ENCODE measurements at regions not wholly inside any gene's neighbourhood (a gene's known extent, or its start where the extent isn't known, plus 50 kb on each side); places are given as distances from the start of the nearest gene placed in this dataset.
A peak's percentile ranks its signal among the peaks of the same experiment; 100 is the strongest.

GRCh38 chr2:29995241-29995640 lies 73.9 kb upstream of the ALK start:
- H3K4me3 ChIP-seq (ENCODE audit: low read depth, low read length) = no peak overlapping the region
- DNase-seq (ENCODE audit: low read depth) = no peak
- no peak for TF ChIP-seq CTCF (IDR thresholded peaks at IDR 0.05; ENCODE audit: insufficient read depth, low read length)

GRCh38 chr2:30003128-30003527 lies 81.7 kb upstream of the ALK start:
- H3K4me3 ChIP-seq (ENCODE audit: low read depth, low read length) = no peak overlapping the region
- DNase-seq (ENCODE audit: low read depth) = no peak
- no peak for TF ChIP-seq CTCF (IDR thresholded peaks at IDR 0.05; ENCODE audit: insufficient read depth, low read length)

- no peak overlapping the region for H3K4me3 ChIP-seq (ENCODE audit: low read depth, low read length)
- no peak for TF ChIP-seq CTCF (IDR thresholded peaks at IDR 0.05; ENCODE audit: insufficient read depth, low read length)
- DNase-seq (ENCODE audit: low read depth) = no peak
These were observed 101.2 kb upstream of the ALK start for GRCh38 chr2:30022444-30023071.

GRCh38 chr2:30024281-30024680 lies 102.9 kb upstream of the ALK start:
- no peak for TF ChIP-seq CTCF (IDR thresholded peaks at IDR 0.05; ENCODE audit: insufficient read depth, low read length)
- no peak overlapping the region for H3K4me3 ChIP-seq (ENCODE audit: low read depth, low read length)
- no peak for DNase-seq (ENCODE audit: low read depth)

GRCh38 chr2:30026091-30027055 lies 105.0 kb upstream of the ALK start:
- peak; percentile 29 for DNase-seq (ENCODE audit: low read depth)
- TF ChIP-seq CTCF (IDR thresholded peaks at IDR 0.05; ENCODE audit: insufficient read depth, low read length) = peak; percentile 57
- no peak overlapping the region for H3K4me3 ChIP-seq (ENCODE audit: low read depth, low read length)

- H3K4me3 ChIP-seq (ENCODE audit: low read depth, low read length) = no peak overlapping the region
- no peak for TF ChIP-seq CTCF (IDR thresholded peaks at IDR 0.05; ENCODE audit: insufficient read depth, low read length)
- DNase-seq (ENCODE audit: low read depth) = no peak
These were observed 108.4 kb upstream of the ALK start for GRCh38 chr2:30029804-30030203.
